Mesothelial cell of epicardium (in vitro differentiated cells): ENCODE measurements at regions not wholly inside any gene's neighbourhood (a gene's known extent, or its start where the extent isn't known, plus 50 kb on each side); places are given as distances from the start of the nearest gene placed in this dataset.

ENCODE experiments used
- DNase-seq, 2 experiments: peaks; one replicate each; pipeline ENCODE4 v3.0.0; 2021; ENCODE audit warnings: low spot score in 2 of 2; ENCODE audit not compliant: unreplicated experiment in 2 of 2
- H3K27ac Mint-ChIP-seq: 2 replicates; pipeline ENCODE4 v1.8.0; 2021; ENCODE audit warnings: mixed read lengths
- H3K27me3 Mint-ChIP-seq: 2 replicates; pipeline ENCODE4 v1.8.0; 2021; ENCODE audit warnings: low read depth, mixed read lengths
- H3K36me3 Mint-ChIP-seq: 2 replicates; pipeline ENCODE4 v1.8.0; 2021; ENCODE audit warnings: mixed read lengths
- H3K4me1 Mint-ChIP-seq: 2 replicates; pipeline ENCODE4 v1.8.0; 2021; ENCODE audit warnings: mixed read lengths
- H3K4me3 Mint-ChIP-seq: 2 replicates; pipeline ENCODE4 v1.8.0; 2021; ENCODE audit warnings: mild to moderate bottlenecking, moderate library complexity, mixed read lengths
- H3K9me3 Mint-ChIP-seq: 2 replicates; pipeline ENCODE4 v1.8.0; 2021; ENCODE audit warnings: mixed read lengths
- TF ChIP-seq, protein P1 (sequence below): fragments of 200-600 bp; sonication (generic); IDR thresholded peaks from one replicate; pipeline ENCODE4 v1.5.0; 2021; ENCODE audit warnings: antibody characterized with exemption; ENCODE audit not compliant: unreplicated experiment

DNA sequence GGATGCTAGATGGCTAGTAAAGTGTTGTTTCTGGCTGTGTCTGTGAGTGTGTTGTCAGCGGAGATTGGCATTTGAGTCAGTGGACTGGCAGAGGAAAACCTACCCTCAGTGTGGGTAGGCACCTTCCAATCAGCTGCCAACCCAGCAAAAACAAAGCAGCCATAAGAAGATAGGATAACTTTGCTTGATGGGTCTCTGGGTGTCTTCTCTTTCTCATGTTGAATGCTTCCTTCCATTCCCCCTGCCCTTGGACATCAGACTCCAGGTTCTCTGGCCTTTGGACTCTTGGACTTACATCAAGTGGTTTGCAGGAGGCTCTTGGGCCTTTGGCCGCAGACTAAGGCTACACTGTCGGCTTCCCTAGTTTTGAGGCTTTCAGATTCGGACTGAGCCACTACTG lies 429.0 kb upstream of the ZNF804A start:
- Mint-ChIP-seq H3K9me3 (peaks cover 9% of the 10 kb centered on the region), H3K27ac (no peak overlapping the region), H3K4me1 (no peaks in the 10 kb centered on the region), H3K4me3 (no peak overlapping the region), H3K36me3 (no peaks in the 10 kb centered on the region), H3K27me3 (no peaks in the 10 kb centered on the region)
- no peak for DNase-seq
- TF ChIP-seq, protein P1, sequence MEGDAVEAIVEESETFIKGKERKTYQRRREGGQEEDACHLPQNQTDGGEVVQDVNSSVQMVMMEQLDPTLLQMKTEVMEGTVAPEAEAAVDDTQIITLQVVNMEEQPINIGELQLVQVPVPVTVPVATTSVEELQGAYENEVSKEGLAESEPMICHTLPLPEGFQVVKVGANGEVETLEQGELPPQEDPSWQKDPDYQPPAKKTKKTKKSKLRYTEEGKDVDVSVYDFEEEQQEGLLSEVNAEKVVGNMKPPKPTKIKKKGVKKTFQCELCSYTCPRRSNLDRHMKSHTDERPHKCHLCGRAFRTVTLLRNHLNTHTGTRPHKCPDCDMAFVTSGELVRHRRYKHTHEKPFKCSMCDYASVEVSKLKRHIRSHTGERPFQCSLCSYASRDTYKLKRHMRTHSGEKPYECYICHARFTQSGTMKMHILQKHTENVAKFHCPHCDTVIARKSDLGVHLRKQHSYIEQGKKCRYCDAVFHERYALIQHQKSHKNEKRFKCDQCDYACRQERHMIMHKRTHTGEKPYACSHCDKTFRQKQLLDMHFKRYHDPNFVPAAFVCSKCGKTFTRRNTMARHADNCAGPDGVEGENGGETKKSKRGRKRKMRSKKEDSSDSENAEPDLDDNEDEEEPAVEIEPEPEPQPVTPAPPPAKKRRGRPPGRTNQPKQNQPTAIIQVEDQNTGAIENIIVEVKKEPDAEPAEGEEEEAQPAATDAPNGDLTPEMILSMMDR, result no peak

GRCh38 chr2:184174493-184175104 lies 423.7 kb upstream of the ZNF804A start:
- Mint-ChIP-seq H3K9me3 (peaks cover 7% of the 10 kb centered on the region), H3K4me1 (peaks cover 13% of the 10 kb centered on the region), H3K27ac (no peak overlapping the region), H3K27me3 (no peaks in the 10 kb centered on the region), H3K4me3 (no peak overlapping the region), H3K36me3 (no peaks in the 10 kb centered on the region)
- TF ChIP-seq, protein P1, result no peak
- no peak for DNase-seq

DNA sequence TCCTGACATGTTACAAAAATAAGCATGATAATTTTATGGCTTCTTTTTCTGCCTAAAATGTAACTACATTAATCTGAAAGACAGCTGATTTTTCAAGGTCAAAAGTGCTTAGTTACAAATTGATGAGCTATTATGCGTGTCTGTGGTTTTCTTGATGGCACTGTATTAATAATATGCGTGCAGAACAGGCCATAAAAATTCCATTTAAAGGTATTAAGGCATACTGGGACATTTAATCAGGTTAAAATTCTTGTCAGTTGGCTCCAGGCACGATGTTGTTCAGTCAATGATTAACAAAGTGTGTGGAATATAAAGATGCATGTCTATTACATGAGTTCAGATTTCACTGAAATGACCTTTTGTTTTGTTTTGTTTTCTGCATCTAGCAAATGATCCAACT lies 420.1 kb upstream of the ZNF804A start:
- H3K4me3 Mint-ChIP-seq, result no peak overlapping the region
- DNase-seq, result no peak
- no peaks in the 10 kb centered on the region for H3K27me3 Mint-ChIP-seq
- H3K4me1 Mint-ChIP-seq, result peaks cover 15% of the 10 kb centered on the region
- H3K27ac Mint-ChIP-seq, result peak overlapping the region; percentile 78
- TF ChIP-seq, protein P1, result no peak
- peaks cover 18% of the 10 kb centered on the region for H3K9me3 Mint-ChIP-seq
- no peaks in the 10 kb centered on the region for H3K36me3 Mint-ChIP-seq

DNA sequence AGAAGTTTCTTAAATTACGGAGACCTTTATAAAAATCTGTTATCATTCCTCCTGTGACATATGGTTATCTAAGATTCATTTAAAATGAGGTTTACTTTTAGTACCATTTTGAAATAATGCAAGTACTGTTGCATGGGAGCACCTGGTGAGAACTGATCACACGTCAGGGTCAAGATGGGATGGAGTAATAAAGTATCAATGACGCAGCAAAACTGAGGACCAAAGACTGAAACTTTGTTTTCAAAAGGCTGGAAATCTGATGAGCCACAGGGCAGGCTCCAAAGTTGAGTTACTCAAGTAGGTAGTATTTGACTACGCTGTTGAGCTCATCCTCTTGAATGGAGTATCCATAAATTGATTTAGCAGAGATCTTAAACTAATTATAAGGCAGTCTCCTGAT lies 411.9 kb upstream of the ZNF804A start:
- H3K4me1 Mint-ChIP-seq, result no peaks in the 10 kb centered on the region

GRCh38 chr2:184187421-184187971 lies 410.8 kb upstream of the ZNF804A start:
- no peak for DNase-seq
- no peak overlapping the region for H3K27ac Mint-ChIP-seq
- H3K9me3 Mint-ChIP-seq, result peaks cover 10% of the 10 kb centered on the region
- no peak overlapping the region for H3K4me3 Mint-ChIP-seq
- TF ChIP-seq, protein P1, result no peak
- H3K4me1 Mint-ChIP-seq, result no peaks in the 10 kb centered on the region
- H3K27me3 Mint-ChIP-seq, result no peaks in the 10 kb centered on the region
- no peaks in the 10 kb centered on the region for H3K36me3 Mint-ChIP-seq

More for the DNA sequence above, 411.9 kb upstream of the ZNF804A start:
- TF ChIP-seq, protein P1, result no peak
- Mint-ChIP-seq H3K27me3 (no peaks in the 10 kb centered on the region), H3K27ac (no peak overlapping the region), H3K36me3 (no peaks in the 10 kb centered on the region), H3K4me3 (no peak overlapping the region), H3K9me3 (peaks cover 18% of the 10 kb centered on the region)
- no peak for DNase-seq
